Panc1 (cell line): ENCODE measurements at regions not wholly inside any gene's neighbourhood (a gene's known extent, or its start where the extent isn't known, plus 50 kb on each side); places are given as distances from the start of the nearest gene placed in this dataset.

Experiments used
- ATAC-seq: fragments of 200-7000 bp; cut with Tn5 transposase; 2 replicates; pipeline ENCODE4 v1.9.1; 2020; ENCODE audit warnings: mild to moderate bottlenecking, moderate library complexity
- BruUV-seq: library from RNA; stranded (reverse); fragments of 400-500 nt; replicated peaks from 2 replicates; lab custom pipeline; 2021; lab: Mats Ljungman, UMichigan
- CTCF ChIA-PET: fragments of 300-600 bp; sonication (Branson Sonifier 250); formaldehyde crosslinking; loops from one replicate; lab custom pipeline; 2022; ENCODE audit warnings: antibody characterized with exemption; lab: Charles Lee
- POLR2A ChIA-PET: fragments of 300-600 bp; sonication (Branson Sonifier 250); formaldehyde crosslinking; loops from one replicate; lab custom pipeline; 2022; ENCODE audit warnings: antibody characterized with exemption; lab: Charles Lee
- DNase-seq: peaks from one replicate; pipeline ENCODE4 v3.0.0-alpha.2; 2010; ENCODE audit warnings: low read depth, low spot score
- H3K27ac ChIP-seq: 2 replicates; pipeline ENCODE4 v1.5.1; 2011; ENCODE audit warnings: mild to moderate bottlenecking, low read length, inconsistent platforms
- H3K27me3 ChIP-seq: fragments of 200-500 bp; sonication (Bioruptor generic); 2 replicates; pipeline ENCODE4 v1.6.0; 2014; ENCODE audit warnings: low read length, inconsistent platforms; ENCODE audit not compliant: control insufficient read depth, insufficient read depth
- H3K36me3 ChIP-seq: fragments of 200-500 bp; sonication (Bioruptor generic); 2 replicates; pipeline ENCODE4 v1.5.1; 2014; ENCODE audit warnings: inconsistent platforms, mild to moderate bottlenecking, low read length, moderate library complexity; ENCODE audit not compliant: control insufficient read depth, insufficient read depth
- H3K4me1 ChIP-seq: 2 replicates; pipeline ENCODE4 v1.5.1; 2011; ENCODE audit warnings: inconsistent platforms, mild to moderate bottlenecking, low read length, moderate library complexity; ENCODE audit not compliant: control insufficient read depth, insufficient read depth
- H3K4me3 ChIP-seq, 2 experiments: 2 replicates each; pipeline ENCODE4 v1.5.1; 2011 to 2012; ENCODE audit warnings: low read depth in 2 of 2, low read length in 2 of 2, mild to moderate bottlenecking in 2 of 2, inconsistent platforms in 1 of 2, moderate library complexity in 1 of 2
- H3K9me3 ChIP-seq: fragments of 200-500 bp; sonication (Bioruptor generic); 2 replicates; pipeline ENCODE4 v1.5.1; 2014; ENCODE audit warnings: low read depth, mild to moderate bottlenecking, inconsistent platforms, low read length, moderate library complexity; ENCODE audit not compliant: control insufficient read depth, insufficient read depth
- CTCF ChIP-seq: fragments of 450-650 bp; IDR thresholded peaks from 2 replicates; pipeline ENCODE4 v1.5.1; 2017; ENCODE audit warnings: mild to moderate bottlenecking
- REST ChIP-seq, 2 experiments: IDR thresholded peaks; 2 replicates each; pipeline ENCODE4 v1.6.1; 2011 to 2012; ENCODE audit warnings: low read depth in 2 of 2, control low read depth in 1 of 2, low read length in 1 of 2, mild to moderate bottlenecking in 1 of 2, moderate library complexity in 1 of 2; ENCODE audit not compliant: insufficient read depth in 1 of 2
- SIN3A ChIP-seq: IDR thresholded peaks from 2 replicates; pipeline ENCODE4 v1.6.1; 2012; ENCODE audit warnings: low read depth, mild to moderate bottlenecking, low read length, moderate library complexity, borderline replicate concordance; ENCODE audit not compliant: insufficient read depth
- TCF7L2 ChIP-seq: IDR thresholded peaks from 2 replicates; pipeline ENCODE4 v1.6.1; 2011; ENCODE audit warnings: mild to moderate bottlenecking, low read depth, low read length, inconsistent platforms
- in situ Hi-C: cut with HindIII; loops from 2 replicates; pipeline ENCODE4 v1.10.0; 2016; ENCODE audit warnings: low sequenced_read_pairs, low pct_unique_long_range_greater_than_20kb
- intact Hi-C: fragments of 100-400 bp; cut with micrococcal nuclease; formaldehyde crosslinking; loops from one replicate; pipeline ENCODE4 v1.10.0; 2022; ENCODE audit not compliant: unreplicated experiment

GRCh38 chr4:152107736-152108500 lies 347.1 kb upstream of the GATB start:
- no peak for ATAC-seq
- ChIA-PET POLR2A (no interaction called here), CTCF (no interaction called here)
- no peak for DNase-seq
- intact Hi-C loops, result no loop called here
- no peaks in the 10 kb centered on the region for H3K27me3 ChIP-seq
- H3K4me3 ChIP-seq, result no peak overlapping the region
- H3K36me3 ChIP-seq, result no peaks in the 10 kb centered on the region
- no TSS peak for BruUV-seq
- in situ Hi-C loops, result no loop called here
- H3K27ac ChIP-seq, result no peak overlapping the region
- no peaks in the 10 kb centered on the region for H3K4me1 ChIP-seq
- no peaks in the 10 kb centered on the region for H3K9me3 ChIP-seq
- TF ChIP-seq TCF7L2 (no peak), CTCF (no peak)

- no peaks in the 10 kb centered on the region for H3K9me3 ChIP-seq
- no peaks in the 10 kb centered on the region for H3K27me3 ChIP-seq
- POLR2A ChIA-PET, result no interaction called here
- H3K4me1 ChIP-seq, result no peaks in the 10 kb centered on the region
- in situ Hi-C loops (no loop called here), intact Hi-C loops (no loop called here)
- no peaks in the 10 kb centered on the region for H3K36me3 ChIP-seq
- ATAC-seq (no peak), DNase-seq (no peak)
- no peak overlapping the region for H3K27ac ChIP-seq
- no peak for TF ChIP-seq CTCF
- TF ChIP-seq REST (IDR thresholded peaks at IDR 0.05; ENCODE audit: insufficient read depth in 1 of 2, low read depth in 2 of 2, low read length in 1 of 2), result no peak
- TF ChIP-seq SIN3A, result no peak
- BruUV-seq, result no TSS peak
- no peak overlapping the region for H3K4me3 ChIP-seq
- CTCF ChIA-PET, result no interaction called here
These were observed 346.0 kb upstream of the GATB start for GRCh38 chr4:152106781-152107321.
